ENCODE measurements at regions not wholly inside any gene's neighbourhood (a gene's known extent, or its start where the extent isn't known, plus 50 kb on each side); places are given as distances from the start of the nearest gene placed in this dataset.

- no peak overlapping the region for H3K4me3 ChIP-seq (replicated peaks in 1 of 3; ENCODE audit: insufficient read depth in 1 of 3, low read depth in 1 of 3, low read length in 3 of 3)
- BruUV-seq (replicated peaks), result no TSS peak
- no peak overlapping the region for H3K9ac ChIP-seq (replicated peaks; ENCODE audit: extremely low read depth, insufficient read depth, low read length)
- H3K27me3 ChIP-seq (ENCODE audit: control insufficient read depth in 2 of 2, insufficient read depth in 2 of 2, low read length in 2 of 2), result no peaks in the 10 kb centered on the region
- no peaks in the 10 kb centered on the region for H3K9me1 ChIP-seq (replicated peaks; ENCODE audit: control insufficient read depth, extremely low read depth, insufficient read depth, low read length)
- no peaks in the 10 kb centered on the region for H3K9me3 ChIP-seq (replicated peaks; ENCODE audit: control insufficient read depth, insufficient read depth, low read length)
- CTCF ChIA-PET, result interaction anchor here (1.0 kb wide), 1 partner anchor 11 kb away, joined by 3 read pairs; no protein-coding TSS in a partner anchor
- no peak for FAIRE-seq
- H3K4me1 ChIP-seq (ENCODE audit: control insufficient read depth, extremely low read depth, insufficient read depth, low read length), result no peaks in the 10 kb centered on the region
- dilution Hi-C loops (cut with MboI; ENCODE audit: extremely low pct_ligation_motif_present, low sequenced_read_pairs), result no loop called here
- no peaks in the 10 kb centered on the region for H4K20me1 ChIP-seq (replicated peaks; ENCODE audit: control insufficient read depth, extremely low read depth, insufficient read depth, low read length)
- H3K79me2 ChIP-seq (ENCODE audit: control insufficient read depth, insufficient read depth, low read length), result no peaks in the 10 kb centered on the region
- H3K36me3 ChIP-seq (ENCODE audit: control insufficient read depth in 2 of 2, extremely low read depth in 1 of 2, insufficient read depth in 2 of 2, low read length in 2 of 2), result no peaks in the 10 kb centered on the region
- H3K4me2 ChIP-seq (ENCODE audit: insufficient read depth, low read length), result no peak overlapping the region
- H3K27ac ChIP-seq (ENCODE audit: insufficient read depth, low read depth, low read length), result no peak overlapping the region
- no peak for DNase-seq (ENCODE audit: low read depth, low spot score)
- TF ChIP-seq CTCF (IDR thresholded peaks at IDR 0.05; ENCODE audit: extremely low read depth in 1 of 2, insufficient read depth in 1 of 2, low read depth in 1 of 2, low read length in 2 of 2) (no peak), MYC (IDR thresholded peaks at IDR 0.05; ENCODE audit: low read depth, low read length) (no peak), POLR2AphosphoS5 (IDR thresholded peaks at IDR 0.05; ENCODE audit: insufficient read depth, low read depth, low read length) (no peak), EZH2 (IDR thresholded peaks at IDR 0.05; ENCODE audit: borderline replicate concordance, low read depth, low read length, severe bottlenecking) (no peak)
- intact Hi-C loops (cut with micrococcal nuclease), result no loop called here
- H2AFZ ChIP-seq (ENCODE audit: low read depth, low read length), result no peak overlapping the region
- POLR2A ChIA-PET, result no interaction called here
Observed at GRCh38 chr2:18167871-18168270, 289.4 kb downstream of the KCNS3 start.

- Histone ChIP-seq H3K9ac (replicated peaks; ENCODE audit: extremely low read depth, insufficient read depth, low read length) (no peak overlapping the region), H3K27me3 (ENCODE audit: control insufficient read depth in 2 of 2, insufficient read depth in 2 of 2, low read length in 2 of 2) (no peaks in the 10 kb centered on the region), H3K36me3 (ENCODE audit: control insufficient read depth in 2 of 2, extremely low read depth in 1 of 2, insufficient read depth in 2 of 2, low read length in 2 of 2) (no peaks in the 10 kb centered on the region), H3K27ac (ENCODE audit: insufficient read depth, low read depth, low read length) (no peak overlapping the region), H4K20me1 (replicated peaks; ENCODE audit: control insufficient read depth, extremely low read depth, insufficient read depth, low read length) (no peaks in the 10 kb centered on the region), H3K9me3 (replicated peaks; ENCODE audit: control insufficient read depth, insufficient read depth, low read length) (no peaks in the 10 kb centered on the region), H3K4me3 (replicated peaks in 1 of 3; ENCODE audit: insufficient read depth in 1 of 3, low read depth in 1 of 3, low read length in 3 of 3) (no peak overlapping the region), H2AFZ (ENCODE audit: low read depth, low read length) (no peak overlapping the region), H3K4me1 (ENCODE audit: control insufficient read depth, extremely low read depth, insufficient read depth, low read length) (no peaks in the 10 kb centered on the region), H3K9me1 (replicated peaks; ENCODE audit: control insufficient read depth, extremely low read depth, insufficient read depth, low read length) (no peaks in the 10 kb centered on the region), H3K79me2 (ENCODE audit: control insufficient read depth, insufficient read depth, low read length) (no peaks in the 10 kb centered on the region), H3K4me2 (ENCODE audit: insufficient read depth, low read length) (no peak overlapping the region)
- DNase-seq (ENCODE audit: low read depth, low spot score) (no peak), FAIRE-seq (no peak)
- ChIA-PET CTCF (no interaction called here), POLR2A (no interaction called here)
- intact Hi-C loops (cut with micrococcal nuclease) (no loop called here), dilution Hi-C loops (cut with MboI; ENCODE audit: extremely low pct_ligation_motif_present, low sequenced_read_pairs) (no loop called here)
- BruUV-seq (replicated peaks), result no TSS peak
- TF ChIP-seq POLR2A (IDR thresholded peaks at IDR 0.05; ENCODE audit: low read depth, low read length) (no peak), EZH2 (IDR thresholded peaks at IDR 0.05; ENCODE audit: borderline replicate concordance, low read depth, low read length, severe bottlenecking) (no peak), JUN (IDR thresholded peaks at IDR 0.05; ENCODE audit: borderline replicate concordance, insufficient read depth, insufficient read length, low read depth) (no peak), POLR2AphosphoS5 (IDR thresholded peaks at IDR 0.05; ENCODE audit: insufficient read depth, low read depth, low read length) (no peak), FOS (IDR thresholded peaks at IDR 0.05; ENCODE audit: borderline replicate concordance, insufficient read depth, low read length) (no peak), MYC (IDR thresholded peaks at IDR 0.05; ENCODE audit: low read depth, low read length) (no peak), MAX (IDR thresholded peaks at IDR 0.05; ENCODE audit: insufficient read depth, insufficient read length) (no peak)
Observed at GRCh38 chr2:18161681-18162080, 283.2 kb downstream of the KCNS3 start.

Measured in endothelial cell of umbilical vein (primary cell).